ENCODE measurements at regions not wholly inside any gene's neighbourhood (a gene's known extent, or its start where the extent isn't known, plus 50 kb on each side); places are given as distances from the start of the nearest gene placed in this dataset.
"Not testable (repeated sequence)": the region's sequence is repeated elsewhere in the genome, so short reads cannot be mapped to it uniquely, and the experiment has no call there.

GRCh38 chr16:63883091-63883490, 1238.8 kb downstream of the CDH11 start:
- H3K27me3 ChIP-seq: no peaks in the 10 kb centered on the region
- no peak overlapping the region for H3K4me3 ChIP-seq
- DNase-seq: no peak
- no peak for TF ChIP-seq CTCF (IDR thresholded peaks at IDR 0.05)
- H3K36me3 ChIP-seq: no peaks in the 10 kb centered on the region
- no peaks in the 10 kb centered on the region for H3K9me3 ChIP-seq
- H3K4me1 ChIP-seq: no peaks in the 10 kb centered on the region
- H3K27ac ChIP-seq: no peak overlapping the region
- intact Hi-C loops (cut with DNase I; ENCODE audit: low total_unique reads): no loop called here

- H3K9me3 ChIP-seq: no peaks in the 10 kb centered on the region
- no peaks in the 10 kb centered on the region for H3K36me3 ChIP-seq
- no peak for DNase-seq
- intact Hi-C loops (cut with DNase I; ENCODE audit: low total_unique reads): no loop called here
- no peak overlapping the region for H3K27ac ChIP-seq
- H3K27me3 ChIP-seq: no peaks in the 10 kb centered on the region
- no peak for TF ChIP-seq CTCF (IDR thresholded peaks at IDR 0.05)
- no peak overlapping the region for H3K4me3 ChIP-seq
- no peaks in the 10 kb centered on the region for H3K4me1 ChIP-seq
These were observed 1239.3 kb downstream of the CDH11 start for GRCh38 chr16:63882576-63882975.

- Histone ChIP-seq H3K4me3 (no peak overlapping the region), H3K9me3 (no peaks in the 10 kb centered on the region), H3K4me1 (no peaks in the 10 kb centered on the region), H3K36me3 (no peaks in the 10 kb centered on the region), H3K27me3 (no peaks in the 10 kb centered on the region), H3K27ac (no peak overlapping the region)
- intact Hi-C loops (cut with DNase I; ENCODE audit: low total_unique reads): no loop called here
- TF ChIP-seq CTCF (IDR thresholded peaks at IDR 0.05): no peak
- no peak for DNase-seq
These were observed 1240.9 kb downstream of the CDH11 start for GRCh38 chr16:63880948-63881347.

- H3K27me3 ChIP-seq: no peaks in the 10 kb centered on the region
- no peak for TF ChIP-seq CTCF (IDR thresholded peaks at IDR 0.05)
- H3K36me3 ChIP-seq: no peaks in the 10 kb centered on the region
- no peaks in the 10 kb centered on the region for H3K9me3 ChIP-seq
- intact Hi-C loops (cut with DNase I; ENCODE audit: low total_unique reads): no loop called here
- no peak overlapping the region for H3K27ac ChIP-seq
- no peak for DNase-seq
- H3K4me1 ChIP-seq: no peaks in the 10 kb centered on the region
- H3K4me3 ChIP-seq: no peak overlapping the region
These were observed 1244.5 kb downstream of the CDH11 start for GRCh38 chr16:63877401-63877800.

- H3K9me3 ChIP-seq: no peaks in the 10 kb centered on the region
- intact Hi-C loops (cut with DNase I; ENCODE audit: low total_unique reads): no loop called here
- no peak for DNase-seq
- TF ChIP-seq CTCF (IDR thresholded peaks at IDR 0.05): no peak
- H3K27me3 ChIP-seq: no peaks in the 10 kb centered on the region
- no peaks in the 10 kb centered on the region for H3K36me3 ChIP-seq
- no peak overlapping the region for H3K27ac ChIP-seq
- H3K4me1 ChIP-seq: no peaks in the 10 kb centered on the region
- H3K4me3 ChIP-seq: no peak overlapping the region
These were observed 1245.8 kb downstream of the CDH11 start for GRCh38 chr16:63876103-63876502.

GRCh38 chr16:63860700-63861099, 1261.2 kb downstream of the CDH11 start:
- DNase-seq; H3K4me3 ChIP-seq; H3K27me3 ChIP-seq; H3K27ac ChIP-seq; H3K9me3 ChIP-seq; H3K4me1 ChIP-seq; H3K36me3 ChIP-seq; intact Hi-C loops (cut with DNase I; ENCODE audit: low total_unique reads): not testable (repeated sequence)

All from tibial artery (tissue), 4 donors.